ENCODE measurements at regions not wholly inside any gene's neighbourhood (a gene's known extent, or its start where the extent isn't known, plus 50 kb on each side); places are given as distances from the start of the nearest gene placed in this dataset.

DNA sequence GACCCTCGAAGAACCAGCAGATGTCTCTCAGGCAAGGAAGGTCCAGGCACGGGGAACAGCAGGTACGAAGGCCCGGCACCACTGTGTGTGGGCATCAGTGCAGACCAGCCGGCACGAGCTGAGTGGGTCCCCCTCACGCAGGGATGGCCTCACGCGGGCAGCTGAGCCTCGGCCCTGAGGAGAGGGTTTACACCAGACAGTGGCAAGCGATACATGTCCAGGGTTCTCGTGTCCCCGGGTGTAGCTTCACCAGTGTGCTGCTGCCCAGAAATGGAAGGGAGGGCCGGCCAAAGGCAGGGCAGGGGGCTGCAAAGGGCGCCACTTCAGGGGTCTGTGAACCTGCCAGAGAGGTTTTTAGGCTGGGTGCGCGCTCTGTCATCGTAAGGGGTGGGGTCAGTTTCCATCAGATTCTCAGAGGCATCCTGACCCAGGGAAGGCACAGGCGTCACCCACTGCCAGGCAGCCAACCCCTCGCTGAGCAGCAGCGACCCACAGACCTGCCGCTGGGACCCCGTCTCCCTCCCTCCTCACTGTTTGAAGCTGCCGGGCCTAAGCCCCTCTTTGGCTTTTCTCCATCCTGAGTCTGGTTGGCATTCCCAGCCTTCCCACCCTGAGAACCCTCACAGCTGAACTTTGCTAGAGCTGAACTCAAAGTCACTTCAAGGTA lies 107.0 kb downstream of the CPZ start:
- intact Hi-C loops (cut with DNase I): no loop called here
- DNase-seq: no peak
- no peak for TF ChIP-seq CTCF (IDR thresholded peaks at IDR 0.05)
- ATAC-seq: no peak
- Histone ChIP-seq H3K36me3 (no peaks in the 10 kb centered on the region), H3K27ac (no peak overlapping the region), H3K9me3 (no peaks in the 10 kb centered on the region), H3K27me3 (peaks cover 0 to 89% of the 10 kb centered on the region in 2 donors), H3K4me1 (no peaks in the 10 kb centered on the region), H3K4me3 (no peak overlapping the region)

- Histone ChIP-seq H3K27me3 (peaks cover 0 to 89% of the 10 kb centered on the region in 2 donors), H3K27ac (no peak overlapping the region), H3K36me3 (no peaks in the 10 kb centered on the region), H3K9me3 (no peaks in the 10 kb centered on the region), H3K4me1 (no peaks in the 10 kb centered on the region), H3K4me3 (no peak overlapping the region)
- intact Hi-C loops (cut with DNase I): no loop called here
- DNase-seq: no peak
- ATAC-seq: no peak
- no peak for TF ChIP-seq CTCF (IDR thresholded peaks at IDR 0.05)
Observed at GRCh38 chr4:8699063-8699385, 106.5 kb downstream of the CPZ start.

DNA sequence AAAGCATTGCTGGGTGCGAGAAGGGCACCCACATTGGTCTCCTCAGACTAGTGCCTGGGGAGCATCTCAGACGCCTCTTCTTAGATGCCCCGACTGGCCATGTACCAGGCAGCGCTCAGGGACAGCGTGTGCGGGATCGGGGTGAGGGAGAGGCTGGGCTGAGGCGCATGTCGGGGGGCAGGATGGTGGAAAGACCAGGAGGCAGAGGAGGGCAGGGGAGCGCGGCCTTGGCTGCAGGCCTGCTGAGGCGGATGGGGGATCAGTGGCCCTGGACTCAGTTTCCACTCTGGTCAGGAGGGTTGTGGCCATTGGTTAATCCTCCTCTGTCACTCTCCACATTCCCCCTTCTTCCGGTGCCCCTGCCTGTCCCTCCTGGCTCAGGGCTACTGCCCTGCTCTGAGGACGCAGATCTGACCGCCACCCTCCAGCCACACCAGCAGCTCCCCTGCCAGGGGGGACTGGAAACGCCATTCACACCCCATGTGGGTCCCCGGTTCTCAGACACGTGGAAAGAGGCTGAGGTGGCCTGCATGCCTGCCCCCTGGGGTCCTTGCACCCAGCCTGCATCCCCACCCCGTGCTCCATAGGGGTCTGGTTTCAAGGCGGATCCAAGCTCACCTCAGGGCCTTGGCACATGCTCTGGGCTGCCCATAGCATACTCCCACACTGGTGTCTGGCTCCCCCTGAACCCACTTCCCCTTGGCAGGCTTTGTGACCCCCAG lies 105.9 kb downstream of the CPZ start:
- DNase-seq: no peak
- no peak for ATAC-seq
- Histone ChIP-seq H3K4me3 (no peak overlapping the region), H3K4me1 (no peaks in the 10 kb centered on the region), H3K36me3 (no peaks in the 10 kb centered on the region), H3K27ac (no peak overlapping the region), H3K27me3 (peaks cover 0 to 89% of the 10 kb centered on the region in 2 donors), H3K9me3 (no peaks in the 10 kb centered on the region)
- TF ChIP-seq CTCF (IDR thresholded peaks at IDR 0.05): no peak
- intact Hi-C loops (cut with DNase I): no loop called here

GRCh38 chr4:8697826-8698225 lies 105.3 kb downstream of the CPZ start:
- no peak overlapping the region for H3K27ac ChIP-seq
- H3K36me3 ChIP-seq: no peaks in the 10 kb centered on the region
- intact Hi-C loops (cut with DNase I): no loop called here
- TF ChIP-seq CTCF (IDR thresholded peaks at IDR 0.05): no peak
- no peaks in the 10 kb centered on the region for H3K9me3 ChIP-seq
- no peaks in the 10 kb centered on the region for H3K4me1 ChIP-seq
- H3K27me3 ChIP-seq: peaks cover 0 to 86% of the 10 kb centered on the region in 2 donors
- DNase-seq: no peak
- H3K4me3 ChIP-seq: no peak overlapping the region
- no peak for ATAC-seq

DNA sequence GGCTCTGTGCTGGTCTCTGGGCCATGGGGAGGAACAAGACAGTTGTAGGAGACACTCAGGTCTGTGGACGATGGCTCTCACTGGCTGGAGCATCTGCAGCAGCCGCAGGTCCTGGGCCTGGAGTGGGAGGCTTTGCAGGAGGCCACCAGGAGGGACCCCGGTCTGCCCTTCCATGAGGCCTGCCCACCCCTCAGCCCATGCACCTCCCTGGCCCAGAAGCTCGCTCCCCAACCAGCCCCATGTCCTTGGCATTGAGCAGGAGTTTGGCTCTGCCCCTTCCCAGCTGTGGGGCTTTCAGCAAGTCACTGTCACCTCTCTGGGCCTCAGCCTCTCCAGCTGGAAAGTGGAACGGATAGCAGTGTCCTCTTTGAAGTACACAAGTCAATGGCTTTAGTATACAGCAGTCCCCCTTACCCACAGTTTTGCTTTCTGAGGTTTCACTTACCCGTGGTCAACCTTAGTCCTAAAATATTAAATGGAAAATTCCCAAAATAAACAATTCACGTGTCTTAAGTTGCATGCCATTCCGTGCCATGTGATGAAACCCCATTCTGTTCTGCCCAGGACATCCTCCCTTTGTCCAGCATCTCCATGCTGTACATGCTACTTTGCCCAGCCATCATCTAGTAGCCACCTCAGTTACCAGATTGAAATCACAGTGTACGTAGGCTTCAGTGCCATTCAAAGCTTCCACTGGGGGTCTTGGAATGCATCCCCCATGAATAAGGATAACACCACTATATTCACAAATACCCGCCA lies 104.0 kb downstream of the CPZ start:
- H3K4me3 ChIP-seq: no peak overlapping the region
- intact Hi-C loops (cut with DNase I): no loop called here
- TF ChIP-seq CTCF (IDR thresholded peaks at IDR 0.05): no peak
- no peaks in the 10 kb centered on the region for H3K9me3 ChIP-seq
- ATAC-seq (no peak), DNase-seq (no peak)
- H3K27ac ChIP-seq: no peak overlapping the region
- no peaks in the 10 kb centered on the region for H3K4me1 ChIP-seq
- no peaks in the 10 kb centered on the region for H3K36me3 ChIP-seq
- peaks cover 0 to 73% of the 10 kb centered on the region in 2 donors for H3K27me3 ChIP-seq

All from left lung (tissue), 4 donors.